ENCODE measurements at regions not wholly inside any gene's neighbourhood (a gene's known extent, or its start where the extent isn't known, plus 50 kb on each side); places are given as distances from the start of the nearest gene placed in this dataset.

DNA sequence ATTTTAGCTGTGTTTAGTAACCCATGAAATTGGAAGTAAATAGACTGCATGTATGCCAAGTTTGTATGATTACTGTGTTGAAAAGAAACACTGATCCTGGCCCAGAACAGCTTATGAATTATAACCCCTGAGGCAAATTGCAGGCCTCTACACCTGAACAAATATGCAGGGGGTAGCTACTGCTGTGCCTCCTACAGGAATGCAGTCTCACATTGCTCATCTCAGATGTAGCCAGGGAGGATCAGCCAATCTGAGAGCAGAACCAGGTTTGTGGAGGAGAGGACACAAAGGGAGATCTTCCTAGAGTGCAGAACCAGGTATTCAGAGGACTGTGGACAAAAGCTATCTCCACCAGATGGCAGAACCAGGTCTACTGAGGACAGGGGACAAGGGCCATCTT lies 442.2 kb upstream of the DDI1 start:
- TF ChIP-seq, protein P1, sequence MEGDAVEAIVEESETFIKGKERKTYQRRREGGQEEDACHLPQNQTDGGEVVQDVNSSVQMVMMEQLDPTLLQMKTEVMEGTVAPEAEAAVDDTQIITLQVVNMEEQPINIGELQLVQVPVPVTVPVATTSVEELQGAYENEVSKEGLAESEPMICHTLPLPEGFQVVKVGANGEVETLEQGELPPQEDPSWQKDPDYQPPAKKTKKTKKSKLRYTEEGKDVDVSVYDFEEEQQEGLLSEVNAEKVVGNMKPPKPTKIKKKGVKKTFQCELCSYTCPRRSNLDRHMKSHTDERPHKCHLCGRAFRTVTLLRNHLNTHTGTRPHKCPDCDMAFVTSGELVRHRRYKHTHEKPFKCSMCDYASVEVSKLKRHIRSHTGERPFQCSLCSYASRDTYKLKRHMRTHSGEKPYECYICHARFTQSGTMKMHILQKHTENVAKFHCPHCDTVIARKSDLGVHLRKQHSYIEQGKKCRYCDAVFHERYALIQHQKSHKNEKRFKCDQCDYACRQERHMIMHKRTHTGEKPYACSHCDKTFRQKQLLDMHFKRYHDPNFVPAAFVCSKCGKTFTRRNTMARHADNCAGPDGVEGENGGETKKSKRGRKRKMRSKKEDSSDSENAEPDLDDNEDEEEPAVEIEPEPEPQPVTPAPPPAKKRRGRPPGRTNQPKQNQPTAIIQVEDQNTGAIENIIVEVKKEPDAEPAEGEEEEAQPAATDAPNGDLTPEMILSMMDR (IDR thresholded peaks at IDR 0.05; ENCODE audit: poor library complexity) = no peak
- no peak for TF ChIP-seq EZH2phosphoT487 (IDR thresholded peaks at IDR 0.05; ENCODE audit: low read depth, severe bottlenecking, unreplicated experiment)
- TF ChIP-seq EZH2 (IDR thresholded peaks at IDR 0.05; ENCODE audit: borderline replicate concordance) = no peak
- Histone ChIP-seq H3K4me1 (ENCODE audit: insufficient read depth) (no peaks in the 10 kb centered on the region), H3K4me3 (no peak overlapping the region), H3K9me3 (ENCODE audit: low read depth) (no peaks in the 10 kb centered on the region), H3K36me3 (replicated peaks; ENCODE audit: insufficient read depth, low read depth) (no peaks in the 10 kb centered on the region), H3K4me2 (no peak overlapping the region), H2AFZ (no peak overlapping the region), H3K79me2 (no peaks in the 10 kb centered on the region), H3K27ac (no peak overlapping the region), H4K20me1 (ENCODE audit: insufficient read depth, poor library complexity, severe bottlenecking) (no peaks in the 10 kb centered on the region), H3K27me3 (peaks cover 4% of the 10 kb centered on the region), H3K9me2 (replicated peaks; ENCODE audit: insufficient read depth) (no peaks in the 10 kb centered on the region)
- no peak for DNase-seq (ENCODE audit: low spot score)

DNA sequence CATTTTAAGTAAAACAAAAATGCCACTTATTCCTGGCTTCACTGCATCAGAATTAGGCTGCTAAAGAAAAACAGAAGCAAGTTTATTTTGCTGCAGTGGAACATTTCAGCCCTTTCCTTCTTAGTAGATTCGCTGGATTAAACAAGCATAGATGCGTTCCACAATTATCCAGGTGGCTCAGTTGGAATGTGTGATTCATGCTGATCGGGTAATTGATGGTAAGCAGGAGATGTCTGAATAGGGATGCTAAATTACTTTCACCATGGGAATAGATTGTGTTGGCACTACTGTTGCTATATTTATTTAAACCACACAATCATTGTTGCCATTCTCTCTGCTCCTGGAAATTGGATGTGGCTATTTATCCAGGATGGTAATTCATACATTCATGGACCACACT lies 440.1 kb upstream of the DDI1 start:
- H2AFZ ChIP-seq = no peak overlapping the region
- no peaks in the 10 kb centered on the region for H4K20me1 ChIP-seq (ENCODE audit: insufficient read depth, poor library complexity, severe bottlenecking)
- no peak for TF ChIP-seq EZH2 (IDR thresholded peaks at IDR 0.05; ENCODE audit: borderline replicate concordance)
- TF ChIP-seq, protein P1 (IDR thresholded peaks at IDR 0.05; ENCODE audit: poor library complexity) = no peak
- no peak for TF ChIP-seq EZH2phosphoT487 (IDR thresholded peaks at IDR 0.05; ENCODE audit: low read depth, severe bottlenecking, unreplicated experiment)
- no peak overlapping the region for H3K27ac ChIP-seq
- no peak overlapping the region for H3K4me3 ChIP-seq
- no peaks in the 10 kb centered on the region for H3K9me3 ChIP-seq (ENCODE audit: low read depth)
- no peaks in the 10 kb centered on the region for H3K79me2 ChIP-seq
- H3K36me3 ChIP-seq (replicated peaks; ENCODE audit: insufficient read depth, low read depth) = no peaks in the 10 kb centered on the region
- H3K4me1 ChIP-seq (ENCODE audit: insufficient read depth) = no peaks in the 10 kb centered on the region
- peaks cover 4% of the 10 kb centered on the region for H3K27me3 ChIP-seq
- DNase-seq (ENCODE audit: low spot score) = no peak
- WGBS (ENCODE audit: low lambda C conversion rate, missing lambda C conversion rate) = 84% methylated on average over 3 of the region's 3 CpGs
- no peaks in the 10 kb centered on the region for H3K9me2 ChIP-seq (replicated peaks; ENCODE audit: insufficient read depth)
- no peak overlapping the region for H3K4me2 ChIP-seq

DNA sequence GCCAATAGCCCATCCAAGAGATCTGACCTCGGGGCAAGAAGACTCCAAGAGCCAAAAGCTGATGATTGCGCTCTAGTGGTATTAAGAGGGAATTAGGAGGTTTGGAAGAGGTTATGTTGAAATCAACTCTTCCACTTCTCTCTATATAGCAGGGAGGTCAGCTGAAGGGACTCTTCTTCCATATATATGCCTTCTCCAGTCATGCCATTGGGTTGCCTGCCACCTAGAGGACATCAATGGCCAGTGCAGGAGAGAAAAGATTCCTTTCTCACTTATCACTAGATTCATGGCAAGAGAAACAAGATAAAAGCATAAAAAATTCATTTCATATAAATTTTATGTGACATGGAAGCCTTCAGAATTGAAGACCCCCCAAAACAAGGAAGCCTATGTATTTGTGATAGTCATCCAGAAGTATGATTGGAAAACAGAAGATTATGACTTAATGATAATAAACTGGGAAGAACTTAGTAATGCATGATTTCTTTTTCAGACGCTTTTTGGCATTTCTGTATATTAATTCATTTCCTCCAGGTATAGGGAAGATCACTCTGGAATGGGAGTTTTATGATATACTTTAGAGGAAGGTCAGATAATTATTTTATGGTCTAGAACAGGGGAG lies 435.1 kb upstream of the DDI1 start:
- peak; percentile 76 for DNase-seq (ENCODE audit: low spot score)

More for the DNA sequence above, 435.1 kb upstream of the DDI1 start:
- H3K9me3 ChIP-seq (ENCODE audit: low read depth) = no peaks in the 10 kb centered on the region
- no peaks in the 10 kb centered on the region for H3K4me1 ChIP-seq (ENCODE audit: insufficient read depth)
- H3K9me2 ChIP-seq (replicated peaks; ENCODE audit: insufficient read depth) = no peaks in the 10 kb centered on the region
- H3K27ac ChIP-seq = no peak overlapping the region
- WGBS (ENCODE audit: low lambda C conversion rate, missing lambda C conversion rate) = 55% methylated on average over 3 of the region's 3 CpGs
- no peak overlapping the region for H3K4me3 ChIP-seq
- no peak overlapping the region for H3K4me2 ChIP-seq
- no peaks in the 10 kb centered on the region for H3K36me3 ChIP-seq (replicated peaks; ENCODE audit: insufficient read depth, low read depth)
- H3K27me3 ChIP-seq = peaks cover 10% of the 10 kb centered on the region
- TF ChIP-seq EZH2phosphoT487 (IDR thresholded peaks at IDR 0.05; ENCODE audit: low read depth, severe bottlenecking, unreplicated experiment) (no peak), EZH2 (IDR thresholded peaks at IDR 0.05; ENCODE audit: borderline replicate concordance) (no peak)
- TF ChIP-seq, protein P1 (IDR thresholded peaks at IDR 0.05; ENCODE audit: poor library complexity) = peak; percentile 93
- no peak overlapping the region for H2AFZ ChIP-seq
- no peaks in the 10 kb centered on the region for H3K79me2 ChIP-seq
- H4K20me1 ChIP-seq (ENCODE audit: insufficient read depth, poor library complexity, severe bottlenecking) = no peaks in the 10 kb centered on the region
